HCT116 (cell line): ENCODE measurements at regions not wholly inside any gene's neighbourhood (a gene's known extent, or its start where the extent isn't known, plus 50 kb on each side); places are given as distances from the start of the nearest gene placed in this dataset.

Source experiments
- ATAC-seq: fragments of 200-7000 bp; cut with Tn5 transposase; 2 replicates; pipeline ENCODE4 v1.9.1; 2020; ENCODE audit warnings: mild to moderate bottlenecking, moderate library complexity
- BruUV-seq: library from RNA; stranded (reverse); fragments of 400-500 nt; replicated peaks from 2 replicates; lab custom pipeline; 2021; lab: Mats Ljungman, UMichigan
- CTCF ChIA-PET: fragments of 300-600 bp; sonication (Branson Sonifier 250); formaldehyde crosslinking; loops from one replicate; lab custom pipeline; 2021; ENCODE audit warnings: antibody characterized with exemption; lab: Charles Lee
- POLR2A ChIA-PET: fragments of 300-600, 350-600 bp; sonication (Branson Sonifier 250); formaldehyde crosslinking; loops from one replicate; lab custom pipeline; 2021; ENCODE audit warnings: antibody characterized with exemption; lab: Charles Lee
- RAD21 ChIA-PET, 2 experiments: fragments of 300-600 bp; sonication (Branson Sonifier 250); formaldehyde crosslinking; loops; one replicate each; lab custom pipeline; 2023; ENCODE audit warnings: low total read pairs in 2 of 2; ENCODE audit not compliant: uncharacterized antibody in 2 of 2, unreplicated experiment in 2 of 2, low non-redundant PET in 1 of 2; lab: Charles Lee
- DNase-seq: peaks from one replicate; pipeline ENCODE4 v3.0.0-alpha.2; 2010; ENCODE audit warnings: low read depth, low spot score
- H2AFZ ChIP-seq: fragments of 200-600 bp; shearing (Covaris generic), sonication (generic); 2 replicates; pipeline ENCODE4 v1.6.1; 2017; ENCODE audit warnings: low read depth, mixed run types, mixed read lengths, antibody characterized with exemption, low read length; ENCODE audit not compliant: poor library complexity, severe bottlenecking
- H3K27ac ChIP-seq: 2 replicates; pipeline ENCODE4 v1.5.1; 2012; ENCODE audit warnings: low read depth, low read length
- H3K27me3 ChIP-seq: fragments of 200-600 bp; sonication (generic); 2 replicates; pipeline ENCODE4 v1.6.1; 2016; ENCODE audit warnings: mixed run types, low read length, mixed read lengths; ENCODE audit not compliant: insufficient read depth
- H3K36me3 ChIP-seq, 2 experiments: fragments of 200-500 bp in 1 of 2; fragments of 200-600 bp in 1 of 2; sonication (Bioruptor generic) in 1 of 2; sonication (generic) in 1 of 2; 2 replicates each; pipeline versions ENCODE4 v1.5.1 to v1.6.1; 2014 to 2016; ENCODE audit warnings: low read length in 2 of 2, inconsistent platforms in 1 of 2, mixed read lengths in 1 of 2, mixed run types in 1 of 2; ENCODE audit not compliant: insufficient read depth in 2 of 2, control insufficient read depth in 1 of 2
- H3K4me1 ChIP-seq, 2 experiments: fragments of 200-600 bp in 1 of 2; sonication (generic) in 1 of 2; 2 replicates each; pipeline versions ENCODE4 v1.5.1 to v1.6.1; 2012 to 2017; ENCODE audit warnings: low read length in 2 of 2, inconsistent platforms in 1 of 2, mild to moderate bottlenecking in 1 of 2, mixed read lengths in 1 of 2, mixed run types in 1 of 2, moderate library complexity in 1 of 2; ENCODE audit not compliant: insufficient read depth in 2 of 2, control insufficient read depth in 1 of 2
- H3K4me2 ChIP-seq: fragments of 200-600 bp; sonication (generic); 2 replicates; pipeline ENCODE4 v1.6.1; 2017; ENCODE audit warnings: mixed run types, low read length, mixed read lengths
- H3K4me3 ChIP-seq, 2 experiments: fragments of 200-600 bp in 1 of 2; sonication (generic) in 1 of 2; replicated peaks in 1 of 2; 2 replicates each; pipeline ENCODE4 v1.5.1; 2011 to 2016; ENCODE audit warnings: low read length in 2 of 2, control low read depth in 1 of 2, low read depth in 1 of 2, mild to moderate bottlenecking in 1 of 2, mixed read lengths in 1 of 2, mixed run types in 1 of 2
- H3K79me2 ChIP-seq: fragments of 200-600 bp; sonication (generic); 2 replicates; pipeline ENCODE4 v1.6.1; 2017; ENCODE audit warnings: mild to moderate bottlenecking, mixed run types, low read length, moderate library complexity, mixed read lengths; ENCODE audit not compliant: insufficient read depth
- H3K9ac ChIP-seq: fragments of 200-600 bp; sonication (generic); 2 replicates; pipeline ENCODE4 v1.6.1; 2016; ENCODE audit warnings: low read length, mixed read lengths
- H3K9me2 ChIP-seq: fragments of 200-600 bp; sonication (generic), shearing (Covaris generic); 2 replicates; pipeline ENCODE4 v1.6.1; 2017; ENCODE audit warnings: mixed run types, mild to moderate bottlenecking, moderate library complexity; ENCODE audit not compliant: insufficient read depth
- H3K9me3 ChIP-seq, 2 experiments: fragments of 200-500 bp in 1 of 2; fragments of 200-600 bp in 1 of 2; sonication (Bioruptor generic) in 1 of 2; sonication (generic) in 1 of 2; 2 replicates each; pipeline ENCODE4 v1.6.1; 2014 to 2017; ENCODE audit warnings: low read length in 2 of 2, mixed read lengths in 2 of 2, inconsistent platforms in 1 of 2, low read depth in 1 of 2, mild to moderate bottlenecking in 1 of 2, mixed run types in 1 of 2, moderate library complexity in 1 of 2; ENCODE audit not compliant: control insufficient read depth in 1 of 2, insufficient read depth in 1 of 2
- H4K20me1 ChIP-seq: fragments of 200-600 bp; sonication (generic), shearing (Covaris generic); 2 replicates; pipeline ENCODE4 v1.6.1; 2017; ENCODE audit warnings: mixed run types, mild to moderate bottlenecking, moderate library complexity; ENCODE audit not compliant: insufficient read depth
- CBX3 ChIP-seq: IDR thresholded peaks from 2 replicates; pipeline ENCODE4 v1.6.1; 2012; ENCODE audit warnings: low read depth
- CEBPB ChIP-seq: IDR thresholded peaks from 2 replicates; pipeline ENCODE4 v1.6.1; 2012; ENCODE audit warnings: low read depth
- EGR1 ChIP-seq: IDR thresholded peaks from 2 replicates; pipeline ENCODE4 v1.6.1; 2012; ENCODE audit warnings: low read depth
- EZH2 ChIP-seq: fragments of 200-600 bp; sonication (generic); IDR thresholded peaks from 2 replicates; pipeline ENCODE4 v1.6.1; 2017; ENCODE audit warnings: antibody characterized with exemption, mixed run types
- FOSL1 ChIP-seq: IDR thresholded peaks from 2 replicates; pipeline ENCODE4 v1.6.1; 2012; ENCODE audit warnings: low read depth
- JUND ChIP-seq: IDR thresholded peaks from 2 replicates; pipeline ENCODE4 v1.6.1; 2012
- POLR2A ChIP-seq: IDR thresholded peaks from 2 replicates; pipeline ENCODE4 v1.7.0; 2011; ENCODE audit warnings: borderline replicate concordance; ENCODE audit not compliant: insufficient read depth, insufficient read length; ENCODE audit errors: extremely low read depth
- REST ChIP-seq: IDR thresholded peaks from 2 replicates; pipeline ENCODE4 v1.6.1; 2012; ENCODE audit warnings: low read depth
- SIN3A ChIP-seq: IDR thresholded peaks from 2 replicates; pipeline ENCODE4 v1.6.1; 2012; ENCODE audit warnings: low read depth
- SP1 ChIP-seq: IDR thresholded peaks from 2 replicates; pipeline ENCODE4 v1.6.1; 2012; ENCODE audit warnings: low read depth
- SRF ChIP-seq: IDR thresholded peaks from 2 replicates; pipeline ENCODE4 v1.6.1; 2012; ENCODE audit warnings: low read depth
- TCF7L2 ChIP-seq: IDR thresholded peaks from 2 replicates; pipeline ENCODE4 v1.7.0; 2011; ENCODE audit warnings: borderline replicate concordance, inconsistent platforms; ENCODE audit not compliant: insufficient read depth, insufficient read length; ENCODE audit errors: extremely low read depth
- ZNF274 ChIP-seq: fragments of 200-500 bp; sonication (Bioruptor generic); IDR thresholded peaks from 2 replicates; pipeline ENCODE4 v1.6.1; 2014; ENCODE audit warnings: mild to moderate bottlenecking, low read depth, low read length, inconsistent platforms
- intact Hi-C: fragments of 100-400 bp; cut with micrococcal nuclease; formaldehyde crosslinking; loops from 2 replicates; pipeline ENCODE4 v1.10.0; 2022
- TF ChIP-seq, protein P1 (sequence below): IDR thresholded peaks from 2 replicates; pipeline ENCODE4 v1.6.1; 2011; ENCODE audit warnings: mild to moderate bottlenecking, low read length, moderate library complexity; ENCODE audit not compliant: insufficient replicate concordance; ENCODE audit errors: extremely low read depth
- TF ChIP-seq, protein P2 (sequence below), 3 experiments: fragments of 200-600 bp in 1 of 3; sonication (generic) in 1 of 3; IDR thresholded peaks in 2 of 3; conservative IDR thresholded peaks in 1 of 3; 2 replicates each; pipeline ENCODE4 v1.5.1; 2012 to 2017; ENCODE audit warnings: low read depth in 2 of 3, low read length in 2 of 3, antibody characterized with exemption in 1 of 3, borderline replicate concordance in 1 of 3, control low read depth in 1 of 3, mild to moderate bottlenecking in 1 of 3, mixed read lengths in 1 of 3, mixed run types in 1 of 3, moderate library complexity in 1 of 3; ENCODE audit not compliant: insufficient read depth in 1 of 3

GRCh38 chr20:6886065-6886729, 118.7 kb downstream of the BMP2 start (continued):
- TF ChIP-seq, protein P1, sequence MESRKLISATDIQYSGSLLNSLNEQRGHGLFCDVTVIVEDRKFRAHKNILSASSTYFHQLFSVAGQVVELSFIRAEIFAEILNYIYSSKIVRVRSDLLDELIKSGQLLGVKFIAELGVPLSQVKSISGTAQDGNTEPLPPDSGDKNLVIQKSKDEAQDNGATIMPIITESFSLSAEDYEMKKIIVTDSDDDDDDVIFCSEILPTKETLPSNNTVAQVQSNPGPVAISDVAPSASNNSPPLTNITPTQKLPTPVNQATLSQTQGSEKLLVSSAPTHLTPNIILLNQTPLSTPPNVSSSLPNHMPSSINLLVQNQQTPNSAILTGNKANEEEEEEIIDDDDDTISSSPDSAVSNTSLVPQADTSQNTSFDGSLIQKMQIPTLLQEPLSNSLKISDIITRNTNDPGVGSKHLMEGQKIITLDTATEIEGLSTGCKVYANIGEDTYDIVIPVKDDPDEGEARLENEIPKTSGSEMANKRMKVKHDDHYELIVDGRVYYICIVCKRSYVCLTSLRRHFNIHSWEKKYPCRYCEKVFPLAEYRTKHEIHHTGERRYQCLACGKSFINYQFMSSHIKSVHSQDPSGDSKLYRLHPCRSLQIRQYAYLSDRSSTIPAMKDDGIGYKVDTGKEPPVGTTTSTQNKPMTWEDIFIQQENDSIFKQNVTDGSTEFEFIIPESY: no peak
- TF ChIP-seq ZNF274 (no peak), SIN3A (no peak), CEBPB (no peak), TCF7L2 (no peak), FOSL1 (no peak), POLR2A (no peak)

DNA sequence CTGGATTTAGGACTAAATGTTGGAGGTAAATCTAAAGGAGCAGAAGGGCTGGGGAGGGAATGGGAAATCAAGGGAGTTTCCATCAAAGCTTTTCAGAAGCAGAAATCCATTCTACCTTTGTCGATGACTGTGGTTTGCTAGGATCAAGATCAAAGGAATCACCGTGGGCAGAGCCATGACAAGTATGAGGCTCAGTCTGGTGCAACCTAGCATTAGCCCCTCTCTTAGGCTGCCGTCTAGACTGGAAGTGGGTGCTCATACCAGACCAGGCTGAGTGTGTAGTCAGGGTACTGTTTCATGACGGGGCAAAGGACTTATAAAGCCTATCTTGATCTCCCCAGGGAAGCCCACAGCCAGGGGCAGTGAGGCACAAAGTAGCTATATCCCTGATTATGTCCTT, 120.5 kb downstream of the BMP2 start:
- no peak for ATAC-seq
- Histone ChIP-seq H3K9me3 (peaks cover 0 to 15% of the 10 kb centered on the region in 2 experiments; a peak in 2 of 4 replicates), H3K36me3 (no peaks in the 10 kb centered on the region)
- intact Hi-C loops: no loop called here
- TF ChIP-seq REST (no peak), SIN3A (no peak), CEBPB (no peak), CBX3 (no peak), SRF (no peak), ZNF274 (no peak), FOSL1 (no peak), EZH2 (no peak), EGR1 (no peak), JUND (no peak), SP1 (no peak)
- TF ChIP-seq, protein P1: no peak
- TF ChIP-seq, protein P2, sequence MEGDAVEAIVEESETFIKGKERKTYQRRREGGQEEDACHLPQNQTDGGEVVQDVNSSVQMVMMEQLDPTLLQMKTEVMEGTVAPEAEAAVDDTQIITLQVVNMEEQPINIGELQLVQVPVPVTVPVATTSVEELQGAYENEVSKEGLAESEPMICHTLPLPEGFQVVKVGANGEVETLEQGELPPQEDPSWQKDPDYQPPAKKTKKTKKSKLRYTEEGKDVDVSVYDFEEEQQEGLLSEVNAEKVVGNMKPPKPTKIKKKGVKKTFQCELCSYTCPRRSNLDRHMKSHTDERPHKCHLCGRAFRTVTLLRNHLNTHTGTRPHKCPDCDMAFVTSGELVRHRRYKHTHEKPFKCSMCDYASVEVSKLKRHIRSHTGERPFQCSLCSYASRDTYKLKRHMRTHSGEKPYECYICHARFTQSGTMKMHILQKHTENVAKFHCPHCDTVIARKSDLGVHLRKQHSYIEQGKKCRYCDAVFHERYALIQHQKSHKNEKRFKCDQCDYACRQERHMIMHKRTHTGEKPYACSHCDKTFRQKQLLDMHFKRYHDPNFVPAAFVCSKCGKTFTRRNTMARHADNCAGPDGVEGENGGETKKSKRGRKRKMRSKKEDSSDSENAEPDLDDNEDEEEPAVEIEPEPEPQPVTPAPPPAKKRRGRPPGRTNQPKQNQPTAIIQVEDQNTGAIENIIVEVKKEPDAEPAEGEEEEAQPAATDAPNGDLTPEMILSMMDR (IDR thresholded peaks at IDR 0.05 in 2 of 3, conservative IDR thresholded peaks at IDR 0.05 in 1 of 3; ENCODE audit: borderline replicate concordance in 1 of 3, insufficient read depth in 1 of 3, low read depth in 2 of 3, low read length in 2 of 3): no peak
- TF ChIP-seq, all 23 proteins: peak for 0
- no peaks in the 10 kb centered on the region for H4K20me1 ChIP-seq
- H3K27ac ChIP-seq: no peak overlapping the region
- no peak overlapping the region for H3K4me3 ChIP-seq
- no peaks in the 10 kb centered on the region for H3K79me2 ChIP-seq
- no peak overlapping the region for H2AFZ ChIP-seq
- H3K4me1 ChIP-seq: no peaks in the 10 kb centered on the region
- ChIA-PET RAD21 (no interaction called here), CTCF (no interaction called here), POLR2A (no interaction called here)
- no peak for DNase-seq
- BruUV-seq: no TSS peak
- H3K27me3 ChIP-seq: no peaks in the 10 kb centered on the region
- no peak overlapping the region for H3K9ac ChIP-seq
- no peaks in the 10 kb centered on the region for H3K9me2 ChIP-seq
- no peak overlapping the region for H3K4me2 ChIP-seq
